D341Med (cell line): ENCODE measurements at regions not wholly inside any gene's neighbourhood (a gene's known extent, or its start where the extent isn't known, plus 50 kb on each side); places are given as distances from the start of the nearest gene placed in this dataset.

Experiments used
- DNase-seq: peaks from one replicate; pipeline ENCODE4 v3.0.0; 2012; ENCODE audit warnings: low spot score

DNA sequence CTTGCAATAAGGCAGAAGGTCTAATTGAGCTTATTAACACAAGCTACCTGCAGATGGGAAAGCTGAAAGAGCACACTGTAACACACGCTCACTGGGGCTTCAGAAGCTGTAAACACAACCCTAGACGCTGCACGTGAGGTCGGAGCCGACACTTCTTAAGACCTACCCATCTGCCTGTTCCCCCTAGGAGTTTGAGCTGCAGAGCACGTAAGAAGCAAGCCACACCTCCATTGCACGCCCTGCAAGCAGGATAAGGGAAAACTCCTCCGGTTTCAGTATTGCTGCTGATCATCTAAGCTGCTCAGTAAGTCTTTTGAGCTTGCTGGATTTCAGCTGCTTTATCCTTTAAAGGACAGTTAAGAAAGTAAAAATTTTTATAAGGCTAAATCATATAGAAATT is 244.0 kb upstream of the ZWINT start:
- peak; percentile 29 for DNase-seq

DNA sequence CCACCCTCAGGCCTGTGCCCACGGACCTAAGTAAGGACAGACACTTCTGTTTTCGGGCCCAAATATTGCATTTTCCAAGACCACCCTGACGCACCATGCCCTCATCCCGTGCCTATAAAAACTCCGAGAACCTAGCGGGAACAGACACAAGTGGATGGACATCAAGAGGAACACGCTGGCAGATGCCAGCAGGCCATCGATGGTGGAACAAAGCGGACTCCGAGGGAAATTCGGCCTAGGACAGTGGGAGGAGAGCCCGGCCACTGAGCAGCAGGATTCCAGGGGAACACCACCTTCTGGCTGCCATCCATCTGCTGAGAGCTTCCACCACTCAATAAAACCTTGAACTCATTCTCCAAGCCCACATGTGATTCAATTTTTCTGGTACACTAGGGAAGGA is 243.6 kb upstream of the ZWINT start:
- DNase-seq, result no peak

DNA sequence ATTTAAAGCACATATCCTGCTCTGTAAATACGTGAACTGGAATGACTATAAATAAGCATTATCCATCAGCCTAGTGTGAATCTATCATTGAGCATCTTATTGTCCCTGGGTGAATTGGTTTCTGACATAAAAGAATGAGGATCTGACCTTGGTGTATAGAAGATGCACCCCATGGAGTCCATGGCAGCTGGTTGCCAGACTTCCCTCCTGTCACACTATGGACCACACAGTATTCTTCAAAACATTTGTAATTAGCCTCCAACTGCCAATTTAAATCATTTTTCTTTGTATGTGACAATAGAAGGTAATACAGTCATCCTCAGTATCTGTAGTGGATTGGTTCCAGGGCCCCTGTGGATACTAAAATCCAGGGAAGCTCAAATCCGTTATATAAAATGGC is 238.1 kb upstream of the ZWINT start:
- no peak for DNase-seq

DNA sequence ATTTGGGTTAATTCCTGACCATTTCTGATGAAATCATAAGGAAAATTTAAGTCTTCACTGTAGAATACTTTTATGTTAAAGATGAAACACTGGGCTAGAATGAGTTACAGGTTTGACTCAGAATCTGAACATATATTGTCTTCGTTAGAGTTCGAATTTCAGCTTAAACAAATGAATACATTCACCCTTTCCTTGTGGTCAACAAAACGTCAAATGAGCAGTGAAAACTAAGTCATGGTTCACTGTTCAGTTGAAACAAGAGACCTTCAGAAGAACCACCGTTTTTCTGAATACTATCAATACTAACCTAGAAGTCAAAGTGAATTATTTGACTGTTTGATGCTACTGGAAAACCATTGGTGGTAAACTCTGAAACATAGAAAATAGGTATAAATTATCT is 235.2 kb upstream of the ZWINT start:
- DNase-seq, result no peak

DNA sequence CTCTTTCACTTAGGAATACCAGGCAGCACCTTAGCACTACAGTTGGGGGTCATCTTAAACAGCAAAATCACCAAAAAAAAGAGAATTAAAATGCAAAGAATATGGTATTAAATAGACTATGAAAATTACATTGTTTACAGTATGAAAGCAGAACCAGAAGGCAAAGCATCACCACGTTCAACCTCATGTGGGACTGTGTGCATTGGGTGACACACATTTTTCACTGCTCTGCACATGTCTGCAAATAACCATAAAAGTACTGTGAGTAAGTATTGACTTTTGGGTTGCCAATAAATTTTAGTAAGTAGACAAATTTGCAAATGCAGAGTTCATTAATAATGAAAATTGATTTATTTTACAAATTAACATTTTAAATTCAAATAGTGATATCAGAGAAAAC is 232.1 kb upstream of the ZWINT start:
- DNase-seq, result no peak

DNA sequence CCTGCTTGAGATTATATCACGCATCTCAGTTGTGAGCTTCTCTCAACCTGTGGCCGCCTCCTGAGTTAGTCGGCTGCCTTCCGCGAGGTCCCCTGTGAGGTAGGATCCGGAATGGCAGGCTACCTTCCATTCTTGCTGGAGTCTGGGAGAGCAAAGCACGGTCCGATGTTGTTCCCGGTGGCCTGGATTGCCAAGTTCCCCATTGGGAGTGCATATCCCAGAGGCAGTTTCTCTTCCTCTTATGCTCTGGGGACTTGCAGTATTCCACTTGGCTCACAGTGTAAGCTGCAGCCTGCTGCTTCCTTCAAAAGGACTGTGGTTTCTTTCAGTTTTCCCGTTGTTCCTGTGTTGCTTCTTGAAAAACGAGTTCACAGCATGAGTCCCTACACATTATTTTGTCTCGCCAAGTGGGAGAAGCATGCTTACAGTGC is 225.4 kb upstream of the ZWINT start:
- no peak for DNase-seq

DNA sequence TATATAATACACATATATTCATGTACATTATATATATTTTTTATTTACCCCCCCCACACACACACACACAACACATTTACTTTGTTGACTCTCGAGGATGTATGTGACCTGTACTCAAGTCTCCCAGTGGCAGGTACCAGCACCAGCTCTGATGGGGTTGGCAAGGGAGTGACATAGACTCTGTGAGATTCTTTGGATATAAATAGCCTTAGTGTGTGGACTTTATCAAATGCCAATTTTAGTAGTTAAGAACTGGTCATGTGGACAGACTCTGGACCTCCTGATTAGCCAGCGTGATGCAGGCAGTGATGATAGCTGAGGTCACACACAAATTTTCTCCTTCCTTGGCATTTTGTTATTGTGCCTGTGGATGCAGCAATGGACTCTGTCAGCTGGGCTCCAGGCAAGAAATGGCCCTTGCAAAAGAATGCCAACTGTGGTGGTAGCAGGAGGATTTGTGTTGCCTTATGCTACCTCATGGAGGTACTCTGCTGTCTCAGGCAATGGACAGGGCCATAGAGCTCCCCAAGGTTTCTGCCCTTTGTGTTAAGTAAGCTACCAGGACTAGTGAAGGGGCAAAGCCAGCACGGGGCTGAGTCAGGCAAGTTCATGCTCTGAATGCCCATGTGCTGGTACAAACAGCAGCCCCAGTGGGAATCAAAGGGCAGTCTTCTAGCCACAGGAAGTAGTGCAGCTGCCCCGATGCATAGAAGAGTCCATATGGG is 224.6 kb upstream of the ZWINT start:
- no peak for DNase-seq

DNA sequence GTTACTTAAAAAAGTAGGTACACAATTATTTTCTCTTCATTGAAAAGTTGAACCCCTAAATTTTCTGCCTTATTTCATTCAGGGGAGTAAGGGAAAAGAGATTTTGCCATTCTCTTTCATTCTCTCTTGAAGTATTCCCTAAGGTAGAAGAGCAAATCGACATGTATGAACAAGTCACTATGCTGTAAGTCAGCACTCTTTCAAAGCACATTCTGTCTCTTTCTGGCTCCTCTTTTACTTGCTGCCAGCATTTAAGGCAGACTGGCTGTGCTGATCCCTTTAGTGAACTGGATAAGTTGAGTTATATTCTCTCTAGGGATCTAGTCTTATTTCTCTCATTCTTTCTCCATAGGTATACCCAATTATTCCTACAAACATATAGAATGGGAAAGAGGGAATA is 222.3 kb upstream of the ZWINT start:
- no peak for DNase-seq

DNA sequence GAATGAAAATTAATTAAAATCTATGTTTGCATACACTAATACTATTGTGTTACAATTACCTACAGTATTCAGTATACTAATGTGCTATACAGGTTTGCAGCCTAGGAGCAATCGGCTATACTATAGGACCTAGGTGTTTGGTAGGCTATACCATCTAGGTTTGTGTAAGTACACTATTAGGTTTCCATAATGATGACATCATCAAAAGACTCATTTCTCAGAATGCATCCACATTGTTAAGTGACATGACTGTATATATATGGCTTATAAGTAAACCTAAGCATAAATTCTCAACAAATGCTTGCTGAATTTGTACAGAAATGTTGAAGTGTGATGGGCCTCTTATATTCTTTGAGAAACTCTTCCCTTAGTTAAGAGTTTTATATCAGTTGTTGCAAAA is 206.5 kb upstream of the ZWINT start:
- DNase-seq, result no peak

DNA sequence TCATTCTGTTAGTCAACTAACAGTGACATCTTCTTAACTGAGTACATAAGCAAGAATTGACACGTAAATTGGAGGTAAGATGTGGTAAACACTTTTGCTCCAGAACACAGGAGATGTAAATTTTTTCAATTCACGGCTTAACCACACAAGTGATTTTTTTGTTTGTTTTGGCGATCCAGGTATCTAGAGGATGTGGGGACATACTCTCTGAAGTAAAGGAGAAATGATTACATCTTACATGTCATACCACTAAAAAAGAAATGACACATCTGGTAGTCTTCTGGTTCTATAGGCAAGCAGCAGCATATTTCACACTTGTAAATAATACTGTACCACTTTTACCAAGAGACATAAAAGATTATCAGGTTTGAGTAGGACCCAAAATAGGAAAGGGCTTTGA is 200.3 kb upstream of the ZWINT start:
- DNase-seq, result no peak

DNA sequence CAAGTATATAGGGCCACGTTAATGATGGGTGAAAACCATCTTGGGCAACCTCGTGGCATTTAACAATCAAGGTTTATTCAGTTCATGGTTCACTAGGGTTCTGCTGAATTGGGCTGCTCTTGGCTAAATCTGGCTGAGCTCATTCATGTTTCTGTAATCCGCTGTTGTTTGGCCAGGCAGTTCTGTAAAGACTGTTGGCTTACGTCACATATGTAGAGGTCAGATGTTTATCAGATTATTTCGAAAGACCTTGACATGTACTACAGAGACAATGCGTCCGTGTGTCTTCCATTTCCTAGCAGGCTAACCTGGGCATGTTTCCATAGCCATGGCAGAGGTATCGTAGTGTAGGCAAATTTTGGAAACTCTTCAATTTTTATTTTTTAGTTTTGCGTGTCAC is 190.0 kb upstream of the ZWINT start:
- no peak for DNase-seq

DNA sequence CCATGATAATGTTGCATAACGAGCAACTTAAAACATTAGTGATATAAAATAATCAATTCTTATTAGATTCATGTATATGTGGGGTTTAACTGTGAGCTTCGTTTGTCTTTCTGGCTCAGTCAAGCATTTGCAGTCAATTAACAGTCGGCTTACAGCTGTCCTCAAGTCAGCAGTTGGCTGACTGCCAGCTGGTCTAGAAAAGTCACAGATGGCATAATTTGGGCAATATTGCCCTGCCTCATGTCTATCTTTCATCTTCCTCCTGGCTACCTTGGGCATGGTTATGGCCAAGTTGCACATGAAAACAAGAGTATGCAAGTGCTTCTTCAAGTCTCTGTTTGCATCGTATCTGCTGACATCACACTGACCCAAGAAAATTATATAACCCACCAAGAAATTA is 186.1 kb upstream of the ZWINT start:
- peak; percentile 38 for DNase-seq

DNA sequence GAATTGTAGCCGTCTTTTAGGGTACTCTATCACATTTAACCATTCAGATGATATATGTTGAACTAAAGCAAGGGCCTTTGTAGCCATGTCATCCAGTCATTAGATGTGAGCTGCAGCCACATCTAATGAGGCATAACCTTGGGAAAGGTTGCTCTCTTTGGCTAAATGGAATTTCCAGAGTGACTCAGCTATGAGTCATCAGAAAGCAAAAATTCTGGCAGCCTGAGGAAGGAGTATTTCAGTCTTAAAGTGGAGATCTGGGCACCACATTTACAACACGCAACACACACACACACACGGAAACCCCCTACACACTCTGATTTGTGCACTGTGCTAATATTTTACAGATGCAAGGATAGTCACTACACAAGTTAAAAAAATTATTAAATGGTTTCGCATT is 176.9 kb upstream of the ZWINT start:
- no peak for DNase-seq

DNA sequence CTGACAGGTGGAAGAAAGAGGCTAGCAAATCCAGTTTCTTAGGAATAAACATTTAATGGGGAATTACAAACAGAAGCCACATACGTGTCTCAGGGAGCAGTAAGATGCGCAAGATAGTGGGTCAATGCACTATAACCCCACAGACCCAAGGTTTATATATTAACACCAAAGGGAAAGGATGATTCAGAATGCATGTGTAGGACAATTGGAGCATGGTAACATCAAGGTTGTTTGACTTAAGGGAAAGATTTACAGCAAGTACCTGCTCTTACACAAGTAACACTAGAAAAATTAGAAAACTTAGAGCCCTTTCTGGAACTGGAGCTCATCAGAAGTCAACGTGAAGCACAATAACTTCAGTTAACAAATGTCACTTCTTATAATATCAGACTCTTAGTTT is 161.1 kb upstream of the ZWINT start:
- DNase-seq, result no peak

DNA sequence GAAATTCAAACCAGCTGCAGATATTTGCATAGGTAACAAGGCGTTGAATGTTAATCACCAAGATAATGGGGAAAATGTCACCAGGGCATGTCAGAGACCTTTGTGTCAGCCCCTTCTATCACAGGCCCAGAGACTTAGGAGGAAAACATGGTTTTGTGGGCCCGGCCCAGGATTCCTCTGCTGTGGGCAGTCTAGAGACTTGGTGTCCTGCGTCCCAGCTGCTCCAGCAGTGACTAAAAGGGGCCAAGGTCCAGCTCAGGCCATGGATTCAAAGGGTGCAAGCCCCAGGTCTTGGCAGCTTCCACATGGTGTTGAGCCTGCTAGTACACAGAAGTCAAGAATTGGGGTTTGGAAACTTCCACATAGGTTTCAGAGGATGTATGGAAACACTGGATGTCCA is 147.5 kb upstream of the ZWINT start:
- DNase-seq, result no peak

DNA sequence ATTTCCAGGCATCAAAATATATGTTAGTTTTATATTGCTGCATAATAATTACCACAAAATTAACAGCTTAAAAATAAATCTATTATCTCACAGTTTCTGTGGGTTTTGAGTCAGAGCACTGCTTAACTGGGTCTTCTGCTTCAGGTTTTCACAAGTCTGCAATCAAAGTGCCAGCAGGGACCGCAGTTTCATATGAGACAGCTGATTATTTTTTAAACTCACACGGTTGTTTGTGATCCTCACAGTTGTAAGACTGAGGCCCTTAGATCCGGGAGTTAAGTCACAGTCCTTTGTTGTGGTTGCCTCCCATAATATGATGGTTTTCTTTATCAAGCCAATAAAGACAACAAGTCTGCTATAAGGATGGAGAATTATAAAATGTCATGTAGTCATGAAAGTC is 146.0 kb upstream of the ZWINT start:
- no peak for DNase-seq

DNA sequence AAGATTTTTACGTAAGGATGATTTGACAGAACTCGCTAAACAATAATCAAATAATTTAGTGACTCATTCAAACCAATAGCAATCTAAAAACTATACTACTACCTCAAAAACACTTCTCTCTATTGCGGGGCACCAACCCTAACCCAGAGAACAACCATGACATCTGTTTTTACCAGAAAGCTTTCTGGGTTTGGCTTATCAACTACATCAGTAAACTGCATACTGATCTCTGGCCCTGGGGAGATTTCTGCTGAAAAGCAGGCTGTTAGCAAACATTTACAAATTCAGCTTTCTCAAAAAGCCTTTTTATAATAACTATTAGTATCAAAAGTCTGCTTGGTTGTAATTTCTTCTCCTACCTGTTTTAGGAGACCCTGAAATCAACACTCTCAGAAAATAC is 144.5 kb upstream of the ZWINT start:
- no peak for DNase-seq

DNA sequence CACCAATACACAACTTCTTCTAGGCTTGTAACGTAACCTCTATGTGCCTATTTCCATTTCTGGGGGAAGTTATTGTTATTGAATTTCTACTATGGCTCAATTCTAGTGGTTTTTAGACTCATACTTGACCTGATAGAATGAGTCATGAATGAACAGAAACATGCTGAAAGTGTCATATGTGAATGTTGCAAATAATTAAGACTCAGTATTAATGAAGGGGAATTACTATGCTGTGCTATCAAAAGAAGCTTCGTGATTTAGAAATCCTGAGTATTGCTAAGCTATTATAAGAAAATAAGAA is 135.1 kb upstream of the ZWINT start:
- no peak for DNase-seq

DNA sequence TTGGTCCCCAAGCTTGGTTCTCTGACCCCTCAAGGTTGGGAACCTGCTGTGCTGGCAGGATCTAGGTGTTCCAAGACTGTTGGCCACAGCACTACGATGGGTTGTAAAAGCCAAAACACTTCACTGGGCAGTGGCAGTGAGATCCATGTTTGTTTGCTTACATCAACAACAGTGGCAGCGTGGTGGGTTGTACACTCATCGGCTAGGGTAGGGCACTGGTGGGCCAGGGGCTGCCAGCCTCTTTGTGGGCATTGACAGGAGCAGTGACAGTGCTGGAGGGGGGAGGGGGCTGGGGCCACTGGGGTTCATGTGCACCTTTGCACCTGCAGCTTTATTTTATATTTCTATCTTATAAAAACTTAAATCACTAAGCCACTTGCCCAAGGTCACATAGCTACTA is 126.7 kb upstream of the ZWINT start:
- no peak for DNase-seq

DNA sequence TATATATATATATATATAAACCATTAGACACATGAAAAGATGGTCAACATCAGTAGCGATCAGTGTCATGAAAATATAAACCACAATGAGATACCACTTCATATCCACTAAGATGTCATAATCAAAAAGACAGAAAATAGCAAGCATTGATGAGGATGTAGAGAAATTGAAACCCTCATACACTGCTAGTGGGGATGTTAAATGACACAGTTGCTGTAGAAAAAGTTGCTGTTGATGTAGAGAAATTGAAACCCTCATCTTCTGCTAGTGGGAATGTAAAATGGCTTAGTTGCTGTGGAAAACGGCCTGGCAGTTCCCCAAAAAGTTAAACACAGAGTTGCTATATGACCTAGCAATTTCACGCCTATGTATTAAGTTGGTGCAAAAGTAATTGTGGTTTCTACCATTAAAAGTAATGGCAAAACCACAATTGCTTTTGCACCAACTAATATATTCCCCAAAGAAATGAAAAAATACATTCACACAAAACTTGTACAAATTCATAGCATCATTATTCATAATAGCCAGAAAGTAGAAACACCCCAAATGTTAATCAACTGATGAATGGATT is 120.5 kb upstream of the ZWINT start:
- no peak for DNase-seq

DNA sequence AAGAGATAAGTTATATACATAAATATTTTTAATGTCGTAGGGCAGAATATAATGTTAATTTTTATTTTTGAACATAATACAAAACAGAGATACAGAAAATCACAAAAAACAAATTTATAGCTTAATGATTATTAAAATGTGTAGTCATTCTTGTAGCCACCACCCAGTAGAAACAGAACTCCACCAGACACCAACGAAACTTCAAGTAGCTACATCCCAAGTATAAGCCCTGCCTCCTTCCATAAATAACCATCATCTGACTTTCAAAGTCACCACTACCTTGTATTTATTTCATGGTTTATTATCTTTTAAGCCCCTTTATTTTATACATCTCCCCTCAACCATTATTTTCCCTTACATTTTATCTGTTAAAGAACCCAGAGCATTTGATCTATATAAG is 111.9 kb upstream of the ZWINT start:
- DNase-seq, result no peak

DNA sequence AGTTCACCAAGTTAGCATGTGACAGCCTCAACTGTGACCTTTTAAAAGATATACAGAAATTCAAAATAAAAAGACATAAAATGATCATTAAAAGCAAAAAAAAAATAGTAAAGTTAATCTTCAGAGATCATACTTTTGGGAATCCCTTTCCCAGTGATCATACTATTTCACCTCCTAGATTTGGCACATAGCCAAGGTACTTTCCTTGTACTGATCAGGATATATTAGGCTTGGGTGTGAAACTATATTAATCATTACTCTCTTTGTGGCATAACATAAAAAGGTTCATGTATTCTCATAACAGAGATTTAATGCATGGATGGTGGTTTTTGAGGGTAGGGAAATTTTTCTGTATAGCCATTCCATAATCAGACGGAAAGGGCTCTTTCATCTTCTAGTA is 109.6 kb upstream of the ZWINT start:
- DNase-seq, result no peak

DNA sequence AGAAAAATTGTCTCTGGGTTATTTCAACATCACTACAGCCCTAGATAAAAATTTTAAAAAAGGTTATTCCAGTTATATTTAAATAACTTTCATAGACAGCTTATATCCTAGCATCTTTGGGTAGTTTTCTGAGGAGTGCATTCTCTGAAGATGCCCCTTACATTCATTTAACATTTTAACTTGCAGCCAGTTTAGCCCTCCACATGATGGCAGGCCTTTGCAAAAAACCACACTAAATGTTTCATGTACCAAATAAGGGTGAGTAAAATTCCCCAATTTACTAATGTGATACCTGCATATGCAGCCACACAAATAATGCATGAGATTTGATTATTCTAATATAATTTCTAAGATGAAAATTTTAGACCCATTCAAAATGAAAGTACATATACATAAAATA is 108.4 kb upstream of the ZWINT start:
- DNase-seq, result no peak

DNA sequence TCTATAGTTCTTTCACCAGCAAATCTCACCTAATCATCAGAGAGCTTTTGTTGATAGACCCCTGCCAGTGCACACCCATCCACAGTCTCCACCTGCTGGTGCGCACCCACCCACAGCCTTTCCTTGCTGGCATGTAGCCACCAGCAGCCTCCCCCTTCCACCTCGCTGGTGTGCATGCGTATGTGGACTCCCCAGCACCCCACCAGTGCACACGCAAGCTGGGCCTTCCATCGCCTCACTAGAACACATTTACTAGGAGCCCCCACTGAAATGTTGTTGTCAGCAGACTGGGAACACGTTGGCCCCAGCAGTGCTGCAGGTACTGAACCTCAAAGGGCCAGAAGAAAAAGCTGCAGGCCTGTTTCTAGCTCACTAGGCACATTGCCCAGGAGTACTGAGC is 104.9 kb upstream of the ZWINT start:
- no peak for DNase-seq

DNA sequence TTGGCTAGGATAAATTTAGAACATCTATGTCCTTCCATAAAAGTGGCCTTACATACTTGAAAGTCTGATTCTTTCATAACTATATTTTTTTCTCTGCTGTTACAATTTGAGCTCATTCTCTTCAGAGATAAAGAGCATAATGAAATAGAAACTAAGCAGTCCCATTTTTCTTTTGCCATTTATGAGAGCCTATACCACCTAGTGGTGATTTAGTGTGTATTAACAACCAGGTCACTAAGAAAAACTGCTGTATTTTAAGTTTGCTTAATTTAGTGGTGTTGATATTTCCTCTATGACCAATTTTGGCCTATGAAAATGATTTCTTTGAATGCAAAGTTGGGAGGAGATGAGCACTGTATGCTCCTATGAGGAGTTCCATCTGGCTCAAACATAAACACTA is 88.7 kb upstream of the ZWINT start:
- no peak for DNase-seq
